Thyroid gland (tissue), 4 donors: ENCODE measurements at regions not wholly inside any gene's neighbourhood (a gene's known extent, or its start where the extent isn't known, plus 50 kb on each side); places are given as distances from the start of the nearest gene placed in this dataset.
"Not testable (repeated sequence)": the region's sequence is repeated elsewhere in the genome, so short reads cannot be mapped to it uniquely, and the experiment has no call there.

ENCODE experiments used
- DNase-seq, 2 donors: peaks; one replicate each; pipeline ENCODE4 v3.0.0-alpha.2; 2019
- H3K27ac ChIP-seq, 3 donors: fragments of 200-600 bp; sonication (generic); 1 replicate in 2 of 3; 2 replicates in 1 of 3; pipeline ENCODE4 v1.5.1; 2016 to 2019; ENCODE audit warnings: mild to moderate bottlenecking in 1 of 3, moderate library complexity in 1 of 3
- H3K27me3 ChIP-seq: fragments of 200-600 bp; sonication (generic); one replicate; pipeline ENCODE4 v1.5.1; 2019
- H3K36me3 ChIP-seq, 2 donors: fragments of 200-600 bp; sonication (generic); one replicate each; pipeline ENCODE4 v1.5.1; 2016 to 2019
- H3K4me1 ChIP-seq, 2 donors: fragments of 200-600 bp; sonication (generic); one replicate each; pipeline ENCODE4 v1.5.1; 2017 to 2019
- H3K4me3 ChIP-seq, 3 donors: fragments of 200-600 bp; sonication (generic); replicated peaks in 1 of 3; 1 replicate in 2 of 3; 2 replicates in 1 of 3; pipeline ENCODE4 v1.5.1; 2016; ENCODE audit warnings: mild to moderate bottlenecking in 1 of 3
- H3K9me3 ChIP-seq: fragments of 200-600 bp; sonication (generic); one replicate; pipeline ENCODE4 v1.5.1; 2017
- CTCF ChIP-seq, 6 experiments: fragments of 200-600 bp in 3 of 6; fragments of 450-650 bp in 3 of 6; sonication (generic) in 3 of 6; IDR thresholded peaks; one replicate each; pipeline ENCODE4 v1.5.1; 2016 to 2019; ENCODE audit warnings: antibody characterized with exemption in 6 of 6, mild to moderate bottlenecking in 2 of 6, inconsistent platforms in 1 of 6, moderate library complexity in 1 of 6
- POLR2A ChIP-seq, 2 donors: fragments of 450-650 bp; IDR thresholded peaks; one replicate each; pipeline ENCODE4 v1.6.1; 2017; ENCODE audit warnings: antibody characterized with exemption in 2 of 2, mild to moderate bottlenecking in 2 of 2, moderate library complexity in 1 of 2
- WGBS, 2 donors: methylation state at CpG; one replicate each; pipeline ENCODE4 v1.1.5; 2017; 5-methylcytosine and 5-hydroxymethylcytosine counted together
- intact Hi-C: fragments of 100-400 bp; cut with DNase I; formaldehyde crosslinking; loops from one replicate; pipeline ENCODE4 v1.15.1; 2023

GRCh38 chr1:242602001-242602400 lies 77.5 kb upstream of the PLD5 start:
- WGBS, 2 donors = 69 to 76% methylated on average over 6 of the region's 6 CpGs
- Histone ChIP-seq H3K9me3 (no peaks in the 10 kb centered on the region), H3K4me1 (no peaks in the 10 kb centered on the region), H3K4me3 (no peak overlapping the region), H3K27me3 (no peaks in the 10 kb centered on the region), H3K36me3 (no peaks in the 10 kb centered on the region), H3K27ac (no peak overlapping the region)
- TF ChIP-seq CTCF (IDR thresholded peaks at IDR 0.05) (no peak), POLR2A (IDR thresholded peaks at IDR 0.05) (no peak)
- DNase-seq = no peak
- intact Hi-C loops = no loop called here

- H3K36me3 ChIP-seq, DNase-seq, H3K4me1 ChIP-seq, H3K27ac ChIP-seq, intact Hi-C loops, H3K27me3 ChIP-seq, H3K4me3 ChIP-seq, H3K9me3 ChIP-seq: not testable (repeated sequence)
- WGBS, 2 donors = 25 to 45% methylated on average over 2 of the region's 2 CpGs
These were observed 69.3 kb upstream of the PLD5 start for GRCh38 chr1:242593756-242594155.

GRCh38 chr1:242586360-242586680 lies 61.8 kb upstream of the PLD5 start:
- Histone ChIP-seq H3K27ac (no peak overlapping the region), H3K36me3 (no peaks in the 10 kb centered on the region), H3K4me3 (no peak overlapping the region), H3K4me1 (no peaks in the 10 kb centered on the region), H3K27me3 (no peaks in the 10 kb centered on the region), H3K9me3 (no peaks in the 10 kb centered on the region)
- TF ChIP-seq CTCF (IDR thresholded peaks at IDR 0.05) = no peak
- TF ChIP-seq POLR2A (IDR thresholded peaks at IDR 0.05) = no peak
- 57 to 89% methylated on average over 1 of the region's 1 CpG for WGBS, 2 donors
- intact Hi-C loops = no loop called here
- no peak for DNase-seq

DNA sequence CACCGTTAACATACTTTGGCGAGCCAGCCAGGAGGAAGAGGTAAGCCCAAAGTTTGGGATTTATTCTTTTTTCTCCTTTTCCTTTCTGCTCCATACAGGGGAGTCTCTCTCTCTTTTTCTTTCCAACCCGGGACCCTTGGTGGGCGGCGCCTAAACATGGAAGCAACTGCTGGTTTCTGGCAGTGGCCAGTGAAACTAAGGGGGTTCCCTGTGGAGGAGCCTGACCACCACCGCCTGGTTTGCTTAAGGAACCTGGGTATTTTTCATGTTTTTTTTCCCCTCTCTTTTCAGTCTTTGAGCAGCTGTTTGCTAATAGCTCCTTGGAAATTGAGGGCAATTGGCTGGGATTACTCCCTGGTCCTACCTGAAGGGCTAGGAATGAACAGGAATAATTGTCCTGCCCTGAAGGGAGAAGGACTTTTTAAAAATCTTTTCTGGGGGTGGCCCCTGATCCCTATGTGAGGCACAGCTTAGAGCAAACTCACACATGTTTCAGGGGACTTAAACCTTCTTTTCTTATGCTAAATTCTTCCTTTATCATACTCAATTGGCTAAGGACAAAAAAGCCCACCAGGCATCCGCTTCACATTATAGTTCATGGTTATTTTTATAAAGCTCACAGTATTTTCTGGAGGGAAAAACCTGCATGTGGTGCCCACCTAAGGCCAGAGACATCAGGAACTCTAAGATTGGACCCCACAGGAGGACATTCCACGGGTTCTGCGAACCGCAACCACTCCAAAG lies 61.3 kb upstream of the PLD5 start:
- Histone ChIP-seq H3K27me3 (no peaks in the 10 kb centered on the region), H3K4me3 (no peak overlapping the region), H3K27ac (no peak overlapping the region), H3K4me1 (no peaks in the 10 kb centered on the region), H3K9me3 (no peaks in the 10 kb centered on the region), H3K36me3 (no peaks in the 10 kb centered on the region)
- DNase-seq = no peak
- TF ChIP-seq CTCF (IDR thresholded peaks at IDR 0.05) = no peak
- TF ChIP-seq POLR2A (IDR thresholded peaks at IDR 0.05) = no peak
- WGBS, 2 donors = 78 to 86% methylated on average over 10 of the region's 10 CpGs
- intact Hi-C loops = no loop called here

DNA sequence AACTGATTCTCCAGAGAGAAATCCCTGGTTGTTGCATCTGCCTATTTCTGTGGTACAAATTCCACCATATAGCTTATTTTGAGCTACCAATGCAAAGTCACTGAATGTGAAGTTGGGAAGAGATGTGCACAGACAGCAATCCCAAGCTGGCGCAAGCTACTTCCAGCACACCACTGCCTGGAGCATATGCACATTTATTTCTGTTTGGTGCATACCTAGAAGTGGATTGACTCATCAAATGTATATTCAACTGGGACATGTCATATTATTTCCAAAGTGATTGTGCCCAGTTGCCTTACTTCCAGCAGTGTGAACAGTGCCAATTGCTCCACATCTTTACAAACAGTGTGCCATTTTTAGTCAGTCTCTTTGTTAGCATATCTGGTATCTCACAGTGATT lies 58.2 kb upstream of the PLD5 start:
- H3K9me3 ChIP-seq = no peaks in the 10 kb centered on the region
- 95 to 96% methylated on average over 1 of the region's 1 CpG for WGBS, 2 donors
- TF ChIP-seq POLR2A (IDR thresholded peaks at IDR 0.05) = no peak
- no peak for DNase-seq
- H3K27ac ChIP-seq = no peak overlapping the region
- H3K4me1 ChIP-seq = no peaks in the 10 kb centered on the region
- no peak overlapping the region for H3K4me3 ChIP-seq
- intact Hi-C loops = no loop called here
- H3K36me3 ChIP-seq = no peaks in the 10 kb centered on the region
- H3K27me3 ChIP-seq = no peaks in the 10 kb centered on the region

- intact Hi-C loops = no loop called here
- H3K4me1 ChIP-seq = no peaks in the 10 kb centered on the region
- no peaks in the 10 kb centered on the region for H3K36me3 ChIP-seq
- 38 to 64% methylated on average over 2 of the region's 2 CpGs for WGBS, 2 donors
- no peak overlapping the region for H3K27ac ChIP-seq
- H3K27me3 ChIP-seq = no peaks in the 10 kb centered on the region
- H3K4me3 ChIP-seq = no peak overlapping the region
- no peak for DNase-seq
- no peaks in the 10 kb centered on the region for H3K9me3 ChIP-seq
- TF ChIP-seq CTCF (IDR thresholded peaks at IDR 0.05) = no peak
- TF ChIP-seq POLR2A (IDR thresholded peaks at IDR 0.05) = no peak
These were observed 55.2 kb upstream of the PLD5 start for GRCh38 chr1:242579528-242580235.
